Upper lobe of left lung (tissue), 6 donors: ENCODE measurements at regions not wholly inside any gene's neighbourhood (a gene's known extent, or its start where the extent isn't known, plus 50 kb on each side); places are given as distances from the start of the nearest gene placed in this dataset.

ENCODE experiments used
- ATAC-seq, 2 donors: fragments of 200-7000 bp; cut with Tn5 transposase; one replicate each; pipeline ENCODE4 v1.9.1; 2022; ENCODE audit warnings: mild to moderate bottlenecking in 2 of 2, moderate library complexity in 2 of 2; ENCODE audit not compliant: low FRiP score in 2 of 2
- DNase-seq, 2 donors: peaks; one replicate each; pipeline ENCODE4 v3.0.0-alpha.2; 2019 to 2020
- H3K27ac ChIP-seq, 4 donors: fragments of 200-600 bp; sonication (generic); one replicate each; pipeline ENCODE4 v1.5.1; 2016 to 2019
- H3K27me3 ChIP-seq, 4 donors: fragments of 200-600 bp; sonication (generic); one replicate each; pipeline ENCODE4 v1.5.1; 2017 to 2019
- H3K36me3 ChIP-seq, 4 donors: fragments of 200-600 bp; sonication (generic); one replicate each; pipeline ENCODE4 v1.5.1; 2016 to 2019
- H3K4me1 ChIP-seq, 4 donors: fragments of 200-600 bp; sonication (generic); one replicate each; pipeline ENCODE4 v1.5.1; 2018 to 2019
- H3K4me3 ChIP-seq, 4 donors: fragments of 200-600 bp; sonication (generic); one replicate each; pipeline ENCODE4 v1.5.1; 2017 to 2019; ENCODE audit warnings: mild to moderate bottlenecking in 2 of 4, moderate library complexity in 1 of 4
- H3K9me3 ChIP-seq, 4 donors: fragments of 200-600 bp; sonication (generic); one replicate each; pipeline ENCODE4 v1.5.1; 2018 to 2019
- EP300 ChIP-seq, 4 donors: sonication (generic); formaldehyde crosslinking; IDR thresholded peaks; one replicate each; pipeline ENCODE4 v1.5.1; 2017; ENCODE audit warnings: antibody characterized with exemption in 4 of 4, control low read depth in 2 of 4
- POLR2A ChIP-seq, 4 donors: fragments of 450-650 bp; IDR thresholded peaks; one replicate each; pipeline ENCODE4 v1.5.1; 2016 to 2017; ENCODE audit warnings: antibody characterized with exemption in 4 of 4, mild to moderate bottlenecking in 2 of 4
- POLR2AphosphoS5 ChIP-seq, 2 donors: sonication (generic); formaldehyde crosslinking; IDR thresholded peaks; one replicate each; pipeline ENCODE4 v1.5.1; 2017; ENCODE audit warnings: antibody characterized with exemption in 2 of 2
- WGBS, 2 donors: methylation state at CpG; one replicate each; pipeline ENCODE4 v1.1.5; 2017 to 2018; 5-methylcytosine and 5-hydroxymethylcytosine counted together
- TF ChIP-seq, protein P1 (sequence below), 6 experiments: fragments of 450-650 bp in 4 of 6; fragments of 200-600 bp in 2 of 6; sonication (generic) in 2 of 6; IDR thresholded peaks; one replicate each; pipeline ENCODE4 v1.5.1; 2016 to 2019; ENCODE audit warnings: antibody characterized with exemption in 6 of 6
- donor health status: DM: no; HTN: no; CAD: no; lungs with moderate emphysema.
- donor health status: DM: no; HTN: yes; CAD: no; lungs with severe emphysema.

GRCh38 chr3:75110741-75111140 lies 496.3 kb upstream of the CNTN3 start:
- Histone ChIP-seq H3K9me3 (no peaks in the 10 kb centered on the region), H3K4me3 (no peak overlapping the region), H3K27ac (no peak overlapping the region), H3K27me3 (no peaks in the 10 kb centered on the region), H3K36me3 (no peaks in the 10 kb centered on the region), H3K4me1 (no peaks in the 10 kb centered on the region)
- DNase-seq (no peak), ATAC-seq (no peak)
- 77 to 93% methylated on average over 1 of the region's 1 CpG for WGBS, 2 donors
- TF ChIP-seq EP300 (IDR thresholded peaks at IDR 0.05) (no peak), POLR2A (IDR thresholded peaks at IDR 0.05) (no peak), POLR2AphosphoS5 (IDR thresholded peaks at IDR 0.05) (no peak)
- TF ChIP-seq, protein P1, sequence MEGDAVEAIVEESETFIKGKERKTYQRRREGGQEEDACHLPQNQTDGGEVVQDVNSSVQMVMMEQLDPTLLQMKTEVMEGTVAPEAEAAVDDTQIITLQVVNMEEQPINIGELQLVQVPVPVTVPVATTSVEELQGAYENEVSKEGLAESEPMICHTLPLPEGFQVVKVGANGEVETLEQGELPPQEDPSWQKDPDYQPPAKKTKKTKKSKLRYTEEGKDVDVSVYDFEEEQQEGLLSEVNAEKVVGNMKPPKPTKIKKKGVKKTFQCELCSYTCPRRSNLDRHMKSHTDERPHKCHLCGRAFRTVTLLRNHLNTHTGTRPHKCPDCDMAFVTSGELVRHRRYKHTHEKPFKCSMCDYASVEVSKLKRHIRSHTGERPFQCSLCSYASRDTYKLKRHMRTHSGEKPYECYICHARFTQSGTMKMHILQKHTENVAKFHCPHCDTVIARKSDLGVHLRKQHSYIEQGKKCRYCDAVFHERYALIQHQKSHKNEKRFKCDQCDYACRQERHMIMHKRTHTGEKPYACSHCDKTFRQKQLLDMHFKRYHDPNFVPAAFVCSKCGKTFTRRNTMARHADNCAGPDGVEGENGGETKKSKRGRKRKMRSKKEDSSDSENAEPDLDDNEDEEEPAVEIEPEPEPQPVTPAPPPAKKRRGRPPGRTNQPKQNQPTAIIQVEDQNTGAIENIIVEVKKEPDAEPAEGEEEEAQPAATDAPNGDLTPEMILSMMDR (IDR thresholded peaks at IDR 0.05): no peak

GRCh38 chr3:75115695-75116094 lies 501.2 kb upstream of the CNTN3 start:
- no peak for ATAC-seq
- no peak for DNase-seq
- Histone ChIP-seq H3K27ac (no peak overlapping the region), H3K4me1 (no peaks in the 10 kb centered on the region), H3K9me3 (no peaks in the 10 kb centered on the region), H3K4me3 (no peak overlapping the region), H3K36me3 (no peaks in the 10 kb centered on the region), H3K27me3 (no peaks in the 10 kb centered on the region)
- 85 to 87% methylated on average over 2 of the region's 2 CpGs for WGBS, 2 donors
- TF ChIP-seq POLR2AphosphoS5 (IDR thresholded peaks at IDR 0.05) (no peak), EP300 (IDR thresholded peaks at IDR 0.05) (no peak), POLR2A (IDR thresholded peaks at IDR 0.05) (no peak)
- TF ChIP-seq, protein P1 (IDR thresholded peaks at IDR 0.05): no peak

DNA sequence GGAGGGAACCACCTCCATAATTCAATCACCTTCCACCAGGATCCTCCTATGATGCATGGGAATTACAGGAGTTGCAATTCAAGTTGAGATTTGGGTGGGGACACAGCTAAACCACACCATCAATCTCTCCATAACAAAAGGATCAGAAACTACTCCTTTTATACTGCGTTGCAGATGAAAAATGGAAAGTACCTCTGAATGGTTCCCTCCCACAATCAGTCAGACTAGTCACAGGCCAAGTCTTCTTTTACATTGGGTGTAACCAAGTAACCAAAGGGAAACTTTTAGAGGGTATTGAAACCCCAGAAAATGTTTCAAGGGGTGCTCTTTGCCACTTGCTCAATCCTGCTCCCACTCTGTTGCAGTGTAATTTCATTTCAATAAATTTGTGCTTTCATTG lies 504.3 kb upstream of the CNTN3 start:
- no peak overlapping the region for H3K27ac ChIP-seq
- no peak for TF ChIP-seq POLR2A (IDR thresholded peaks at IDR 0.05)
- no peak for TF ChIP-seq EP300 (IDR thresholded peaks at IDR 0.05)
- no peak for TF ChIP-seq POLR2AphosphoS5 (IDR thresholded peaks at IDR 0.05)
- TF ChIP-seq, protein P1 (IDR thresholded peaks at IDR 0.05): no peak
- H3K27me3 ChIP-seq: no peaks in the 10 kb centered on the region
- ATAC-seq (no peak), DNase-seq (no peak)
- no peaks in the 10 kb centered on the region for H3K36me3 ChIP-seq
- 79 to 95% methylated on average over 1 of the region's 1 CpG for WGBS, 2 donors
- H3K4me3 ChIP-seq: no peak overlapping the region
- H3K9me3 ChIP-seq: no peaks in the 10 kb centered on the region
- no peaks in the 10 kb centered on the region for H3K4me1 ChIP-seq

GRCh38 chr3:75126556-75126955 lies 512.1 kb upstream of the CNTN3 start:
- no peak overlapping the region for H3K27ac ChIP-seq
- no peaks in the 10 kb centered on the region for H3K9me3 ChIP-seq
- no peaks in the 10 kb centered on the region for H3K36me3 ChIP-seq
- no peak for ATAC-seq
- TF ChIP-seq POLR2A (IDR thresholded peaks at IDR 0.05) (no peak), EP300 (IDR thresholded peaks at IDR 0.05) (no peak), POLR2AphosphoS5 (IDR thresholded peaks at IDR 0.05) (no peak)
- TF ChIP-seq, protein P1 (IDR thresholded peaks at IDR 0.05): no peak
- H3K27me3 ChIP-seq: no peaks in the 10 kb centered on the region
- no peak for DNase-seq
- no peaks in the 10 kb centered on the region for H3K4me1 ChIP-seq
- H3K4me3 ChIP-seq: no peak overlapping the region

- no peaks in the 10 kb centered on the region for H3K36me3 ChIP-seq
- 43 to 75% methylated on average over 2 of the region's 2 CpGs for WGBS, 2 donors
- no peaks in the 10 kb centered on the region for H3K4me1 ChIP-seq
- no peak overlapping the region for H3K4me3 ChIP-seq
- no peaks in the 10 kb centered on the region for H3K9me3 ChIP-seq
- no peaks in the 10 kb centered on the region for H3K27me3 ChIP-seq
- no peak for DNase-seq
- no peak for TF ChIP-seq POLR2A (IDR thresholded peaks at IDR 0.05)
- no peak for TF ChIP-seq POLR2AphosphoS5 (IDR thresholded peaks at IDR 0.05)
- H3K27ac ChIP-seq: no peak overlapping the region
- no peak for ATAC-seq
Measured at GRCh38 chr3:75129101-75129500, 514.6 kb upstream of the CNTN3 start.
